IMR-90 (cell line): ENCODE measurements at regions not wholly inside any gene's neighbourhood (a gene's known extent, or its start where the extent isn't known, plus 50 kb on each side); places are given as distances from the start of the nearest gene placed in this dataset.

Source experiments
- ATAC-seq: fragments of 200-7000 bp; cut with Tn5 transposase; 2 replicates; pipeline ENCODE4 v1.9.1; 2020; ENCODE audit warnings: low read depth, mild to moderate bottlenecking, moderate library complexity
- BruUV-seq: library from RNA; stranded (reverse); fragments of 400-500 nt; replicated peaks from 2 replicates; lab custom pipeline; 2021; lab: Mats Ljungman, UMichigan
- CTCF ChIA-PET: fragments of 300-600 bp; formaldehyde crosslinking; extraction: SDS; loops from one replicate; lab custom pipeline; 2021; ENCODE audit warnings: antibody characterized with exemption; lab: Yijun Ruan, JAX
- POLR2A ChIA-PET: fragments of 300-600 bp; sonication (Branson Sonifier 250); formaldehyde crosslinking; loops from one replicate; lab custom pipeline; 2022; ENCODE audit warnings: antibody characterized with exemption; ENCODE audit not compliant: unreplicated experiment; lab: Charles Lee
- DNase-seq: peaks from one replicate; pipeline ENCODE4 v3.0.0; 2013
- H2AFZ ChIP-seq: replicated peaks from 2 replicates; pipeline ENCODE3; 2013; ENCODE audit warnings: low read length, mild to moderate bottlenecking; ENCODE audit not compliant: poor library complexity
- H2AK5ac ChIP-seq: 2 replicates; pipeline ENCODE4 v1.6.1; 2013; ENCODE audit warnings: low read depth, low read length, inconsistent platforms
- H2AK9ac ChIP-seq: replicated peaks from 2 replicates; pipeline ENCODE3; 2013; ENCODE audit warnings: mild to moderate bottlenecking, low read depth, low read length, moderate library complexity; ENCODE audit not compliant: poor library complexity
- H2BK120ac ChIP-seq: 2 replicates; pipeline ENCODE4 v1.6.1; 2013; ENCODE audit warnings: low read depth, low read length, inconsistent platforms
- H2BK15ac ChIP-seq: 3 replicates; pipeline ENCODE4 v1.6.1; 2013; ENCODE audit warnings: low read depth, low read length, inconsistent platforms
- H2BK20ac ChIP-seq: 2 replicates; pipeline ENCODE4 v1.6.1; 2013; ENCODE audit warnings: low read depth, mild to moderate bottlenecking, inconsistent platforms, low read length, moderate library complexity
- H2BK5ac ChIP-seq: 2 replicates; pipeline ENCODE4 v1.6.1; 2013; ENCODE audit warnings: mild to moderate bottlenecking, low read depth, low read length, inconsistent platforms; ENCODE audit not compliant: poor library complexity, severe bottlenecking
- H3K14ac ChIP-seq: replicated peaks from 2 replicates; pipeline ENCODE4 v1.6.1; 2013; ENCODE audit warnings: low read depth, low read length, inconsistent platforms
- H3K18ac ChIP-seq: 2 replicates; pipeline ENCODE4 v1.6.1; 2013; ENCODE audit warnings: low read depth, low read length, control low read depth
- H3K23ac ChIP-seq: 2 replicates; pipeline ENCODE4 v1.6.1; 2013; ENCODE audit warnings: low read depth, low read length, inconsistent platforms
- H3K27ac ChIP-seq: 2 replicates; pipeline ENCODE4 v1.5.1; 2013; ENCODE audit warnings: mild to moderate bottlenecking, control low read depth, low read length; ENCODE audit not compliant: insufficient read depth
- H3K27me3 ChIP-seq: 2 replicates; pipeline ENCODE4 v1.6.1; 2013; ENCODE audit warnings: low read length; ENCODE audit not compliant: control insufficient read depth, insufficient read depth
- H3K36me3 ChIP-seq: 2 replicates; pipeline ENCODE4 v1.6.1; 2013; ENCODE audit warnings: low read length, mixed read lengths; ENCODE audit not compliant: control insufficient read depth, insufficient read depth
- H3K4ac ChIP-seq: 2 replicates; pipeline ENCODE4 v1.6.1; 2013; ENCODE audit warnings: low read depth, low read length, inconsistent platforms
- H3K4me1 ChIP-seq: 2 replicates; pipeline ENCODE4 v1.6.1; 2013; ENCODE audit warnings: low read length, mixed read lengths; ENCODE audit not compliant: control insufficient read depth, insufficient read depth
- H3K4me2 ChIP-seq: 2 replicates; pipeline ENCODE4 v1.6.1; 2013; ENCODE audit warnings: low read depth, mild to moderate bottlenecking, control low read depth, low read length, moderate library complexity
- H3K4me3 ChIP-seq: 2 replicates; pipeline ENCODE4 v1.5.1; 2013; ENCODE audit warnings: low read depth, mild to moderate bottlenecking, control low read depth, low read length, moderate library complexity; ENCODE audit not compliant: insufficient read depth
- H3K56ac ChIP-seq: 2 replicates; pipeline ENCODE4 v1.6.1; 2013; ENCODE audit warnings: low read length, inconsistent platforms; ENCODE audit not compliant: insufficient read depth; ENCODE audit errors: extremely low read depth
- H3K79me1 ChIP-seq, 2 experiments: 2 replicates each; pipeline ENCODE4 v1.6.1; 2013; ENCODE audit warnings: low read length in 2 of 2, inconsistent platforms in 1 of 2, low read depth in 1 of 2
- H3K9ac ChIP-seq: 2 replicates; pipeline ENCODE4 v1.6.1; 2013; ENCODE audit warnings: low read depth, low read length, control low read depth
- H3K9me1 ChIP-seq: 2 replicates; pipeline ENCODE4 v1.6.1; 2013; ENCODE audit warnings: low read length, inconsistent platforms; ENCODE audit not compliant: insufficient read depth
- H3K9me3 ChIP-seq: 2 replicates; pipeline ENCODE4 v1.6.1; 2013; ENCODE audit warnings: low read length; ENCODE audit not compliant: control insufficient read depth, insufficient read depth
- H4K20me1 ChIP-seq: 2 replicates; pipeline ENCODE4 v1.6.1; 2013; ENCODE audit warnings: low read length, inconsistent platforms; ENCODE audit not compliant: insufficient read depth
- H4K5ac ChIP-seq: 2 replicates; pipeline ENCODE4 v1.6.1; 2013; ENCODE audit warnings: mild to moderate bottlenecking, low read depth, low read length, control low read depth
- H4K8ac ChIP-seq, 2 experiments: 2 replicates each; pipeline ENCODE4 v1.6.1; 2013; ENCODE audit warnings: low read depth in 2 of 2, low read length in 2 of 2, control low read depth in 1 of 2, inconsistent platforms in 1 of 2
- H4K91ac ChIP-seq: 2 replicates; pipeline ENCODE4 v1.6.1; 2013; ENCODE audit warnings: low read depth, low read length, inconsistent platforms; ENCODE audit not compliant: insufficient read depth
- BHLHE40 ChIP-seq: fragments of 150-350 bp; IDR thresholded peaks from 2 replicates; pipeline ENCODE4 v1.6.1; 2016; ENCODE audit warnings: mild to moderate bottlenecking, low read depth, low read length
- CEBPB ChIP-seq: IDR thresholded peaks from 2 replicates; pipeline ENCODE4 v1.6.1; 2012; ENCODE audit warnings: low read depth, low read length, improper control_type of control experiment
- CHD1 ChIP-seq: IDR thresholded peaks from 2 replicates; pipeline ENCODE4 v1.6.1; 2012; ENCODE audit warnings: low read depth, low read length, improper control_type of control experiment
- CTCF ChIP-seq: conservative IDR thresholded peaks from 2 replicates; pipeline ENCODE4 v1.5.1; 2012; ENCODE audit warnings: mild to moderate bottlenecking, low read depth, low read length, improper control_type of control experiment
- ELK1 ChIP-seq: fragments of 150-350 bp; IDR thresholded peaks from 2 replicates; pipeline ENCODE4 v1.6.1; 2016; ENCODE audit warnings: low read depth, mild to moderate bottlenecking, low read length, moderate library complexity, borderline replicate concordance
- MAFK ChIP-seq: IDR thresholded peaks from 2 replicates; pipeline ENCODE4 v1.6.1; 2012; ENCODE audit warnings: low read depth, low read length, improper control_type of control experiment
- MXI1 ChIP-seq: IDR thresholded peaks from 2 replicates; pipeline ENCODE4 v1.6.1; 2012; ENCODE audit warnings: low read depth, mild to moderate bottlenecking, low read length, moderate library complexity, borderline replicate concordance
- NFE2L2 ChIP-seq: fragments of 150-350 bp; IDR thresholded peaks from 2 replicates; pipeline ENCODE4 v1.6.1; 2016; ENCODE audit warnings: low read depth, mild to moderate bottlenecking, low read length
- POLR2A ChIP-seq: IDR thresholded peaks from 2 replicates; pipeline ENCODE4 v1.6.1; 2012; ENCODE audit warnings: mild to moderate bottlenecking, low read depth, low read length
- RAD21 ChIP-seq: IDR thresholded peaks from 2 replicates; pipeline ENCODE4 v1.6.1; 2012; ENCODE audit warnings: low read length, improper control_type of control experiment
- SMC3 ChIP-seq: fragments of 150-350 bp; IDR thresholded peaks from 2 replicates; pipeline ENCODE4 v1.6.1; 2016; ENCODE audit warnings: low read depth, mild to moderate bottlenecking, antibody characterized with exemption, low read length, moderate library complexity
- WGBS, 2 experiments: methylation state at CpG; one replicate each; pipeline versions ENCODE4 v1.1.5 to v1.1.7; 2013; ENCODE audit warnings: missing lambda C conversion rate in 2 of 2; ENCODE audit not compliant: insufficient read length in 1 of 2; ENCODE audit errors: extremely low coverage in 2 of 2; 5-methylcytosine and 5-hydroxymethylcytosine counted together
- dilution Hi-C: fragments of 300-500 bp; cut with HindIII; formaldehyde crosslinking; loops from one replicate; pipeline ENCODE4 v1.14.3; 2018; ENCODE audit warnings: low sequenced_read_pairs; ENCODE audit not compliant: unreplicated experiment
- in situ Hi-C: fragments of 300-500 bp; cut with MboI; formaldehyde crosslinking; loops from 3 replicates; pipeline ENCODE4 v1.14.3; 2019; ENCODE audit warnings: low sequenced_read_pairs, inconsistent platforms, mixed read lengths
- intact Hi-C: fragments of 100-400 bp; cut with micrococcal nuclease; formaldehyde crosslinking; loops from 2 replicates; pipeline ENCODE4 v1.10.0; 2022
- TF ChIP-seq, protein P1 (sequence below): fragments of 150-350 bp; IDR thresholded peaks from 2 replicates; pipeline ENCODE4 v1.6.1; 2017; ENCODE audit warnings: mild to moderate bottlenecking, antibody characterized with exemption, low read length, low read depth

- no peaks in the 10 kb centered on the region for H3K27me3 ChIP-seq
- H3K23ac ChIP-seq = no peak overlapping the region
- H3K4me1 ChIP-seq = no peaks in the 10 kb centered on the region
- no peak overlapping the region for H4K5ac ChIP-seq
- no peak overlapping the region for H3K18ac ChIP-seq
- ATAC-seq (no peak), DNase-seq (no peak)
- intact Hi-C loops = no loop called here
- TF ChIP-seq, protein P1, sequence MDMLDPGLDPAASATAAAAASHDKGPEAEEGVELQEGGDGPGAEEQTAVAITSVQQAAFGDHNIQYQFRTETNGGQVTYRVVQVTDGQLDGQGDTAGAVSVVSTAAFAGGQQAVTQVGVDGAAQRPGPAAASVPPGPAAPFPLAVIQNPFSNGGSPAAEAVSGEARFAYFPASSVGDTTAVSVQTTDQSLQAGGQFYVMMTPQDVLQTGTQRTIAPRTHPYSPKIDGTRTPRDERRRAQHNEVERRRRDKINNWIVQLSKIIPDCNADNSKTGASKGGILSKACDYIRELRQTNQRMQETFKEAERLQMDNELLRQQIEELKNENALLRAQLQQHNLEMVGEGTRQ = no peak
- TF ChIP-seq MAFK (no peak), MXI1 (no peak), CHD1 (no peak), POLR2A (no peak), RAD21 (no peak), CTCF (no peak; the same call in 1 of the 2 replicates), ELK1 (no peak), BHLHE40 (no peak), NFE2L2 (no peak), SMC3 (no peak), CEBPB (no peak)
- H3K9me3 ChIP-seq = no peaks in the 10 kb centered on the region; the same call in 1 of the 2 replicates
- no peak overlapping the region for H3K4ac ChIP-seq
- H2BK15ac ChIP-seq = no peak overlapping the region
- no peaks in the 10 kb centered on the region for H3K9me1 ChIP-seq
- H2AK5ac ChIP-seq = no peak overlapping the region
- no peak overlapping the region for H4K8ac ChIP-seq
- POLR2A ChIA-PET = no interaction called here
- H3K27ac ChIP-seq = no peak overlapping the region
- H2BK20ac ChIP-seq = no peak overlapping the region
- H3K4me3 ChIP-seq = no peak overlapping the region
- no TSS peak for BruUV-seq
- WGBS, 2 experiments = no CpG with 5 or more reads among the region's 4 CpGs
- no peak overlapping the region for H2AK9ac ChIP-seq
- no peak overlapping the region for H3K9ac ChIP-seq
- H3K36me3 ChIP-seq = no peaks in the 10 kb centered on the region
- dilution Hi-C loops = no loop called here
- no peak overlapping the region for H4K91ac ChIP-seq
- no peaks in the 10 kb centered on the region for H3K79me1 ChIP-seq
- no peak overlapping the region for H2BK5ac ChIP-seq
- H2AFZ ChIP-seq = no peak overlapping the region
- no peaks in the 10 kb centered on the region for H4K20me1 ChIP-seq
- no peak overlapping the region for H2BK120ac ChIP-seq
- CTCF ChIA-PET = no interaction called here
- H3K4me2 ChIP-seq = no peak overlapping the region
- no peak overlapping the region for H3K56ac ChIP-seq
- in situ Hi-C loops = no loop called here
- no peak overlapping the region for H3K14ac ChIP-seq
Observed at GRCh38 chr18:75854174-75854573, 426.7 kb upstream of the SMIM21 start.
